GM12878 (cell line): ENCODE measurements at regions not wholly inside any gene's neighbourhood (a gene's known extent, or its start where the extent isn't known, plus 50 kb on each side); places are given as distances from the start of the nearest gene placed in this dataset.

ENCODE experiments used
- EP300 ChIP-seq, 2 experiments: fragments of 150-350 bp in 1 of 2; IDR thresholded peaks; 2 replicates each; pipeline ENCODE4 v1.6.1; 2011 to 2012; ENCODE audit warnings: low read depth in 2 of 2, low read length in 2 of 2, borderline replicate concordance in 1 of 2, improper control_type of control experiment in 1 of 2, inconsistent platforms in 1 of 2; ENCODE audit not compliant: control insufficient read depth in 1 of 2
- JUND ChIP-seq: IDR thresholded peaks from 2 replicates; pipeline ENCODE4 v1.6.1; 2012; ENCODE audit warnings: low read depth, mild to moderate bottlenecking, low read length, improper control_type of control experiment, moderate library complexity
- LARP7 ChIP-seq: fragments of 450-650 bp; IDR thresholded peaks from 2 replicates; pipeline ENCODE4 v1.6.1; 2017; ENCODE audit warnings: mild to moderate bottlenecking
- MXI1 ChIP-seq: fragments of 150-350 bp; IDR thresholded peaks from 2 replicates; pipeline ENCODE4 v1.6.1; 2011; ENCODE audit warnings: low read depth, mild to moderate bottlenecking, inconsistent platforms, low read length, improper control_type of control experiment
- WRNIP1 ChIP-seq: IDR thresholded peaks from 2 replicates; pipeline ENCODE4 v1.6.1; 2011; ENCODE audit warnings: low read depth, low read length, improper control_type of control experiment, borderline replicate concordance
- TF ChIP-seq, protein P1 (sequence below), 3 experiments: IDR thresholded peaks in 2 of 3; conservative IDR thresholded peaks in 1 of 3; 2 replicates each; pipeline ENCODE4 v1.5.1; 2011; ENCODE audit warnings: low read depth in 3 of 3, low read length in 3 of 3, mild to moderate bottlenecking in 3 of 3, control low read depth in 2 of 3, moderate library complexity in 2 of 3, inconsistent platforms in 1 of 3, mixed read lengths in 1 of 3; ENCODE audit not compliant: control insufficient read depth in 2 of 3, insufficient read depth in 1 of 3; ENCODE audit errors: extremely low read depth in 1 of 3
- TF ChIP-seq, protein P2 (sequence below): IDR thresholded peaks from 2 replicates; pipeline ENCODE4 v1.6.1; 2012; ENCODE audit warnings: mild to moderate bottlenecking, low read depth, low read length

GRCh38 chr14:71619472-71619871 lies 312.8 kb upstream of the RGS6 start:
- TF ChIP-seq, protein P1, sequence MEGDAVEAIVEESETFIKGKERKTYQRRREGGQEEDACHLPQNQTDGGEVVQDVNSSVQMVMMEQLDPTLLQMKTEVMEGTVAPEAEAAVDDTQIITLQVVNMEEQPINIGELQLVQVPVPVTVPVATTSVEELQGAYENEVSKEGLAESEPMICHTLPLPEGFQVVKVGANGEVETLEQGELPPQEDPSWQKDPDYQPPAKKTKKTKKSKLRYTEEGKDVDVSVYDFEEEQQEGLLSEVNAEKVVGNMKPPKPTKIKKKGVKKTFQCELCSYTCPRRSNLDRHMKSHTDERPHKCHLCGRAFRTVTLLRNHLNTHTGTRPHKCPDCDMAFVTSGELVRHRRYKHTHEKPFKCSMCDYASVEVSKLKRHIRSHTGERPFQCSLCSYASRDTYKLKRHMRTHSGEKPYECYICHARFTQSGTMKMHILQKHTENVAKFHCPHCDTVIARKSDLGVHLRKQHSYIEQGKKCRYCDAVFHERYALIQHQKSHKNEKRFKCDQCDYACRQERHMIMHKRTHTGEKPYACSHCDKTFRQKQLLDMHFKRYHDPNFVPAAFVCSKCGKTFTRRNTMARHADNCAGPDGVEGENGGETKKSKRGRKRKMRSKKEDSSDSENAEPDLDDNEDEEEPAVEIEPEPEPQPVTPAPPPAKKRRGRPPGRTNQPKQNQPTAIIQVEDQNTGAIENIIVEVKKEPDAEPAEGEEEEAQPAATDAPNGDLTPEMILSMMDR (IDR thresholded peaks at IDR 0.05 in 2 of 3, conservative IDR thresholded peaks at IDR 0.05 in 1 of 3; ENCODE audit: control insufficient read depth in 2 of 3, extremely low read depth in 1 of 3, insufficient read depth in 1 of 3, low read depth in 3 of 3, low read length in 3 of 3): no peak
- no peak for TF ChIP-seq LARP7
- TF ChIP-seq, protein P2, sequence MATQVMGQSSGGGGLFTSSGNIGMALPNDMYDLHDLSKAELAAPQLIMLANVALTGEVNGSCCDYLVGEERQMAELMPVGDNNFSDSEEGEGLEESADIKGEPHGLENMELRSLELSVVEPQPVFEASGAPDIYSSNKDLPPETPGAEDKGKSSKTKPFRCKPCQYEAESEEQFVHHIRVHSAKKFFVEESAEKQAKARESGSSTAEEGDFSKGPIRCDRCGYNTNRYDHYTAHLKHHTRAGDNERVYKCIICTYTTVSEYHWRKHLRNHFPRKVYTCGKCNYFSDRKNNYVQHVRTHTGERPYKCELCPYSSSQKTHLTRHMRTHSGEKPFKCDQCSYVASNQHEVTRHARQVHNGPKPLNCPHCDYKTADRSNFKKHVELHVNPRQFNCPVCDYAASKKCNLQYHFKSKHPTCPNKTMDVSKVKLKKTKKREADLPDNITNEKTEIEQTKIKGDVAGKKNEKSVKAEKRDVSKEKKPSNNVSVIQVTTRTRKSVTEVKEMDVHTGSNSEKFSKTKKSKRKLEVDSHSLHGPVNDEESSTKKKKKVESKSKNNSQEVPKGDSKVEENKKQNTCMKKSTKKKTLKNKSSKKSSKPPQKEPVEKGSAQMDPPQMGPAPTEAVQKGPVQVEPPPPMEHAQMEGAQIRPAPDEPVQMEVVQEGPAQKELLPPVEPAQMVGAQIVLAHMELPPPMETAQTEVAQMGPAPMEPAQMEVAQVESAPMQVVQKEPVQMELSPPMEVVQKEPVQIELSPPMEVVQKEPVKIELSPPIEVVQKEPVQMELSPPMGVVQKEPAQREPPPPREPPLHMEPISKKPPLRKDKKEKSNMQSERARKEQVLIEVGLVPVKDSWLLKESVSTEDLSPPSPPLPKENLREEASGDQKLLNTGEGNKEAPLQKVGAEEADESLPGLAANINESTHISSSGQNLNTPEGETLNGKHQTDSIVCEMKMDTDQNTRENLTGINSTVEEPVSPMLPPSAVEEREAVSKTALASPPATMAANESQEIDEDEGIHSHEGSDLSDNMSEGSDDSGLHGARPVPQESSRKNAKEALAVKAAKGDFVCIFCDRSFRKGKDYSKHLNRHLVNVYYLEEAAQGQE: no peak
- TF ChIP-seq WRNIP1: no peak
- TF ChIP-seq MXI1: no peak
- no peak for TF ChIP-seq EP300 (IDR thresholded peaks at IDR 0.05; ENCODE audit: borderline replicate concordance in 1 of 2, control insufficient read depth in 1 of 2, low read depth in 2 of 2, low read length in 2 of 2)
- no peak for TF ChIP-seq JUND
